Sciatic nerve (tissue), 2 donors: ENCODE measurements at regions not wholly inside any gene's neighbourhood (a gene's known extent, or its start where the extent isn't known, plus 50 kb on each side); places are given as distances from the start of the nearest gene placed in this dataset.

Experiments
- ATAC-seq: fragments of 200-7000 bp; cut with Tn5 transposase; one replicate; pipeline ENCODE4 v1.9.1; 2020; ENCODE audit warnings: mild to moderate bottlenecking, moderate library complexity
- DNase-seq: peaks from one replicate; pipeline ENCODE4 v3.0.0-alpha.2; 2020; ENCODE audit warnings: low spot score
- intact Hi-C: fragments of 100-400 bp; cut with DNase I; formaldehyde crosslinking; loops from one replicate; pipeline ENCODE4 v1.14.2; 2022
- donor health status: DM: no; HTN: no; CAD: no.
- donor health status: DM: no; HTN: no; CAD: no.

- intact Hi-C loops: no loop called here
- ATAC-seq: no peak
- no peak for DNase-seq
Observed at GRCh38 chr1:56298866-56299265, 280.5 kb downstream of the PLPP3 start.

GRCh38 chr1:56297904-56298303 lies 281.5 kb downstream of the PLPP3 start:
- ATAC-seq (no peak), DNase-seq (no peak)
- intact Hi-C loops: no loop called here

DNA sequence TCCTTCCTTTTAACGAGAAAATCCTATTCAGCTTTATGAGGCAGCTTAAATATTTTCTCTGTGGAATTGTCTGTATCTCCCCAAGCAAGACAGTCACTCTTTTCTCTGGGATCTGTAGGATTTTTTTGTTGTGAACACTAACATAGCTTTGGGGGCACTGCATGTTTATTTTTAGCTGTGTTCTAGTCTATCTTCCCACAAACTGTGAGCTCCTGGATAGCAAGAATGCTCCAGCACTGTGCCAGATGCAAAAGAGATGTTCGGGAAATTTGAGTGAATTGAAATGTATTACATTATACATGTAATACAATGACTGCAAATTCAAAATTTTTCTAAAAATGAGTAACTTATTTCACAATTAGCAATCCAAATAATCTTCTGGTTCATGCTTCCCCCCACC lies 282.2 kb downstream of the PLPP3 start:
- ATAC-seq (no peak), DNase-seq (no peak)
- intact Hi-C loops: no loop called here

DNA sequence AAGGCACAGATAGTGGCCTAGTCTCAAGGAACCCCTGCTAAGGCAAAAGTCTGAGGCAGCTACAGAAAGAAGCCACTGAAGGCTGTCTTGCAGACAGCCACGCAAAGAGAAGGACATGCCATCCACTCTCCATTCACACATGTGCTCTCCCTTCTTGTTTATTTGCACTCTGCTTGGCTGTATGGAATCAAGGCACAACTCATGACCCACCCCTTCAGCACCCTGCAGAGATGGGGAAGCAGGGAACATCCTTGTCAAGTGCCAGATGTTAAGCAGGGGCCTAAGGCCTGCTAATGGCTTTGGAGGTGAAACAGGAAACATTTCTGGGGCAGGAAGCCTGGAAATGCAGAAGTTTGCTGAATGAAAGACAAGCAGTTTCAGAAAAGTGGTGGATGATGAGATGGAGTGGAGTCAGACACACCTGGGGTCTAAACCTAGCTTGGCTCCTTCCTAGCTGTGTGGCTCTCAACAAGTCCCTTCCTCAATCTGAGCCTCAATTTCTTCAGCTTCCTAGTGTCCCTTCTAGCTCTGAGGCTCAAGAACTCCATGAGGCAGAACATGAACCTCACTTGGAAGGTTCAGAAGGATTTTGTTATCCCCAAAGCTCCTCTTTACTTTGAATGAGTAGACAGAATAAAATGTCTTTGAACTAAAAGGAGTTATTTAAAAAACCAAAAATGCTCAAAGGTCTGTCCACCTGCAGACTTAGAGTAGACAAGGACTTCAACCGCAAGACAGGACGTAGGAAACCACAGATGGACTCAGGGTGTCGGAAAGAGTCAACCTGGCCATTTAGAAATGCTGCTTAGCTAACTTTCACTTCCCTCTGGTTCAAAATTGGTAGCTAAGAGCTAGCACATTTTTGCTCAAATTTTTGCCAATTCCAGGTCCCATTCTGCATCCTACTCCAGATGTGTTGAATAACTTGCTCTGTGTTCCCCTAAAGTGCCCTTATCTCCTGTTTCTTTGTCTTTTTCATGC lies 283.1 kb downstream of the PLPP3 start:
- ATAC-seq (no peak), DNase-seq (no peak)
- intact Hi-C loops: no loop called here

- DNase-seq (peak; percentile 59), ATAC-seq (peak; percentile 64)
- intact Hi-C loops: no loop called here
Observed at GRCh38 chr1:56291374-56291919, 287.9 kb downstream of the PLPP3 start.

DNA sequence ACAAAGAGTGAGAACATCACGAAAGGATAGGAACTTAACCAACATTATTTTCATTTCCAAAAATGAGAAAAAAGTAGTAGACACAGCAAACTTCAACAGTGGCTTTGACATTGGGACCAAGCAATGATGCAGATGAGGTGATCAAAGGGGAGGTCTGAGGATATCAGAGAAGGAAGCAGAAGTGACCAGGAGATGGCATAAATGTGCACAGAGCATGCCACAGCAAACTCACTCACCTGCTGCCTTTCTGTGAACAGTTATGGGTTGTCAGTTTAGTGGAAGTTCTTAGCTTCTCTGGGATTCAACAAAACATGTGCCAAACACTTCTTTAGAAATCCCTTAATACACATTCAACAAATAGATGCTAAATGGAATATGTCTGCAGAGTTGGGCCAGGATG lies 290.1 kb downstream of the PLPP3 start:
- ATAC-seq (no peak), DNase-seq (no peak)
- intact Hi-C loops: no loop called here

- intact Hi-C loops: no loop called here
- DNase-seq (no peak), ATAC-seq (no peak)
Observed at GRCh38 chr1:56287721-56288120, 291.6 kb downstream of the PLPP3 start.

DNA sequence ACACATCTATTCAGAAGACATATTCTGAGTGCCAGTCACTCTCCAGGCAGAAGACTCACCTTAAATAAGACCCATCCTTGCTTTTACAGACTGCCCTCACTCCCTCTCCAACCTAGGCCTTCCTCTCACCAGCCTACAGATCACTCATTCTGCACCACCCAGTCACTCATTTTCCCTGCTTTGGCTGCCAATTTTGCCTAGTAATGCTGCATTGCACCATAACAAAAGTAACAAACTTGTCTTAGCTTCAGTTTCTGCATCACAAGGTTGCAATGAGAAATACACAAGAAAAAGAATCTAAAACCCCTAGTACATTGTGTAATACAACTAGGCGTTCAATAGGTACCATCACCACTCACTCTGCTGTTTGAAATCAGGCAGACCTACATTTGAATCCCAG lies 292.4 kb downstream of the PLPP3 start:
- intact Hi-C loops: no loop called here
- no peak for DNase-seq
- no peak for ATAC-seq

- intact Hi-C loops: no loop called here
- ATAC-seq (no peak), DNase-seq (no peak)
Observed at GRCh38 chr1:56286506-56286905, 292.9 kb downstream of the PLPP3 start.

DNA sequence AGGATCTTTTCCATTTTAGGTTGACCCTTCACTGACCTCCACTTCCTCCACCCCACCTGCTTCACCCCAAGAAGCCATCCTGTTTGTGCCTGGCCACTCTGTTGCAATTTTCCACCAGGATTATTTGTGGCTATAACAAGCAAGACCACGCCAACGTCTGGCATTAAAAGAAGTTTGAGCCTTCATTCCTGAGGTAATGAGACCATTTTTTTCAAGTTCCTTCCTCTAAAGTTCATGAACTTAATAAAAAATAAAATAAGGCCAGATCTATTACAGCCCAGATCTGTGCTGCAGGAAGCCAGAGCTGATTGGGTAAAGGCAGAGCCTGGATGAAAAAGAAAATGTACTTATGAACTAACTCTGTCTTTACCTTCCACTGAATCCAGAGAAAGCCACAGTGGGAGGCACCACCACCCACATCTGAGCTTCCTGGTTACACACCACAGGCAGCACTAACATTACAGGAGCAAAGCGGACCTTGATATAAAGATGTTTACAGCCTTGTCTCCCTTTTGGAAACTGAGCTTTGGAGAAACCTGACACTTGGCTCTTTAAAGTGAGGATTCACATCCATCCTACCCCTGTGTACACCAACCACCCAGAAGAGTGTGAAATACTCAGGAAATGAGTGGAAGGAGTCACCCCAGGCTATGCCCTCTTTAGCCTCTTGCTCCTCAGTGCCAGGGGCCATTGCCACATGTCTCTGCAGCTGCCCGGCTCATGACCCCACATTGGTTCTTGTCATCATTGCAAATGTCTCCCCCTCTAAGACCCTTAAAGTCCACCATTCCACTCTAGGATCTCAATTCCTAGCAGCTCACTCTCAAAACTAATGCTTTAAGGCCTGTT lies 293.6 kb downstream of the PLPP3 start:
- peak; percentile 35 for ATAC-seq
- intact Hi-C loops: no loop called here

DNA sequence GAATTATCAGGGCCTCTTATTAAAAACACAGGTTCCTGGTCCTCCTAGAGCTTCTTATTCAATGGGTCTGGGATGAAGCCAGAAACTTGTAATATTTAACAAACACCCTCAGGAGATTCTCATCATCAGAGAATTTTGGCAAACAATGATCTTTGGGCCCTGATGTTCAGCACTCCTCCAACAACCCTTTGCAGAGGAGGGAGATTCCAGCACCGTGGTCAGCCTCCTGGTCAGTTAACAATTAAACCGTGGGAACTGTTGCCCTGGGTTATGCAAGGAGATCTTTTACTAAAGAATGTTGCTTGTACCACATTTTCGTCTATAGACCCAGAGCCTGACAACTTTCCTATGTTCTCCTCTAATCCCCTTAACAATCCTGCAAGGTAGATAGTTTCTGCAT lies 294.4 kb downstream of the PLPP3 start:
- intact Hi-C loops: no loop called here
- DNase-seq: peak; percentile 60
- peak; percentile 93 for ATAC-seq

More for the DNA sequence above, 293.6 kb downstream of the PLPP3 start:
- no peak for DNase-seq

- DNase-seq (no peak), ATAC-seq (no peak)
- intact Hi-C loops: no loop called here
Observed at GRCh38 chr1:56278061-56278460, 301.3 kb downstream of the PLPP3 start.

- DNase-seq: no peak
- no peak for ATAC-seq
- intact Hi-C loops: no loop called here
Observed at GRCh38 chr1:56268519-56269140, 310.7 kb downstream of the PLPP3 start.

DNA sequence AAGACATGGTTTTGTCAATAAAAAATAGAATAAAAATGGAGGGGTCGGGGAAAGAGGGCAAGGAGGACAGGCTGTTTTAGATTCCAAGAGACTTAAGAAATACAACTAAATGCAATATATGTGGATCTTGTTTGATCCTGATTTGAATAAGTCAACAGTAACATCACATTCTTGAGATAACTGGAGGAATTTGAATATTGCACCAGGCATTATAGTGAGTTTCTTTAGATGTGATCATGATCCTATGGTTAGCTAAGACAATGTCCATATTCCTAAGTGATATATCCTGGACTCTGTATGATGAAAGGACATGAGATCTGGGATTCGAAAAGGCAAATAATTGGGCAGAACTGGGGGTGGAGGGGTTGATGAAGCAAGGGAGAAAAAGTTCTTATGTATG lies 311.8 kb downstream of the PLPP3 start:
- ATAC-seq (no peak), DNase-seq (no peak)
- intact Hi-C loops: no loop called here

- DNase-seq (no peak), ATAC-seq (no peak)
- intact Hi-C loops: no loop called here
Observed at GRCh38 chr1:56266359-56266758, 313.0 kb downstream of the PLPP3 start.

- intact Hi-C loops: no loop called here
- ATAC-seq: no peak
- DNase-seq: no peak
Observed at GRCh38 chr1:56265216-56265615, 314.1 kb downstream of the PLPP3 start.

DNA sequence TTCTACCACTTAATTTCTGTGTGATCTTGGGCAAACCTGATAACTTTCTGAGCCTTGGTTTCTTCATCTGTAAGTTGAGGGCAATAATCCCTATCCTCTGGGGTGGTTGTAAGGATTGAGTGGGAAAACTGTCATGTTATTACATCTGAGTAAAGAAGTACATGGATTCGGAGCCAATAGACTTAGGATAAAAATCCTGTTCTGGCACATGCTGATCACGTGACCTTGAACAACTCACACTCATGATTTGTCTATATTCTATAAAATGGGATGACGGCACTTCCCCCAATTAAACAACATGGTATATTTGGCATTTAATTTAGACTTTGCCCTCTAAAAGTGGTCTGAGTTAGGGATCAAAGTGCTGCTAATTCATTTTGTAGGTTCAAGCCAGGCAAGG lies 315.5 kb downstream of the PLPP3 start:
- intact Hi-C loops: no loop called here
- DNase-seq (no peak), ATAC-seq (no peak)

DNA sequence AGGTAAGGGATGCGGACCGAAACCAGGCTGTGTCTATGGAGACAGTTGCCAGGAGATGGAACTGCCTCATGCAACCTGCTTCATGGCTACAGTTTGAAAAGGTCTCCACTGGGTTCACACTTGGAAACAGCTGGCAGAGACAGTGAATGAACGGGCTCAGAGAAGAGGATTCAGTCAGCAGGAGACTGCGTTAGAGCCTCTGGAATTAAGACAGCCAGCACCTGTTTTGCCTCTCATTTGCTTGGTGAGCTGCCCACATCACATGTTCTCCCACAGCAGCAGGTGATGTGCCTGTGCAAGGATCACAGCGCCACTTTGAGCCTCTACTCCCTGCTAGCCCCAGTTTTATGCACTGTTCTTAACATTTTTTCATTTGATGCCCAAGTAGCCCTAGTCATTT lies 321.0 kb downstream of the PLPP3 start:
- ATAC-seq (no peak), DNase-seq (no peak)
- intact Hi-C loops: no loop called here

DNA sequence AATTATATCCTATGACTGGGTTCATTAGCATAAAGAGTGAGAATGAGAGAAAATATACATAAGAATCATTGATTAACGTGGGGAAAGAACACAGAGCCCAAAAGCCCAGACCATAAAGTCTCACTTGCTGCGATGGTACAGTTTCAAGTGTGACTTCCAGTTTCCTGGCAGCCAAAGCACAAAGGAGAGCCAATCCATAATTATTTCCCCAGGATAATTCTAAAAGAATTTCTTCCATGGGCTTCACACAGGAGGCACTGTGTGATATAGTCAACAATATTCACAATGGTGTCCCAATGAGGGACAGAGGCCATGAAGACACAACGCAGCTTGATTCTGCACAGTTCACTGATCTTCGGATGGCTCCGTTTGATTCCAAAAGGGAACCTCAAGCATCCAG lies 321.6 kb downstream of the PLPP3 start:
- DNase-seq: no peak
- intact Hi-C loops: no loop called here
- ATAC-seq: no peak
